Prostate gland (tissue), 2 donors: ENCODE measurements at regions not wholly inside any gene's neighbourhood (a gene's known extent, or its start where the extent isn't known, plus 50 kb on each side); places are given as distances from the start of the nearest gene placed in this dataset.
A peak's percentile ranks its signal among the peaks of the same experiment; 100 is the strongest.
"Not testable (repeated sequence)": the region's sequence is repeated elsewhere in the genome, so short reads cannot be mapped to it uniquely, and the experiment has no call there.

Experiments used
- DNase-seq: peaks from one replicate; pipeline ENCODE4 v3.0.0-alpha.2; 2019; ENCODE audit warnings: low spot score
- H3K27ac ChIP-seq, 2 donors: fragments of 200-600 bp; sonication (generic); 2 replicates each; pipeline ENCODE4 v1.5.1; 2017 to 2019
- H3K27me3 ChIP-seq: fragments of 200-600 bp; sonication (generic); replicated peaks from 2 replicates; pipeline ENCODE4 v1.5.1; 2019; ENCODE audit not compliant: insufficient read depth
- H3K36me3 ChIP-seq, 2 donors: fragments of 200-600 bp; sonication (generic); 1 replicate in 1 of 2; 2 replicates in 1 of 2; pipeline versions ENCODE4 v1.5.1 to v1.8.1; 2017 to 2019
- H3K4me1 ChIP-seq: fragments of 200-600 bp; sonication (generic); replicated peaks from 2 replicates; pipeline ENCODE4 v1.5.1; 2019
- H3K4me3 ChIP-seq, 2 donors: fragments of 200-600 bp; sonication (generic); 2 replicates each; pipeline ENCODE4 v1.5.1; 2017 to 2019
- H3K9me3 ChIP-seq: fragments of 200-600 bp; sonication (generic); 2 replicates; pipeline ENCODE4 v1.5.1; 2017
- POLR2A ChIP-seq: fragments of 450-650 bp; IDR thresholded peaks from one replicate; pipeline ENCODE4 v1.6.1; 2016; ENCODE audit warnings: antibody characterized with exemption, mild to moderate bottlenecking
- POLR2AphosphoS5 ChIP-seq: sonication (generic); formaldehyde crosslinking; IDR thresholded peaks from one replicate; pipeline ENCODE4 v1.6.1; 2017; ENCODE audit warnings: antibody characterized with exemption
- WGBS: methylation state at CpG from one replicate; pipeline ENCODE4 v1.1.5; 2018; 5-methylcytosine and 5-hydroxymethylcytosine counted together
- intact Hi-C: fragments of 100-400 bp; cut with DNase I; formaldehyde crosslinking; loops from one replicate; pipeline ENCODE4 v1.14.2; 2022
- TF ChIP-seq, protein P1 (sequence below), 4 experiments: fragments of 200-600 bp in 2 of 4; fragments of 450-650 bp in 2 of 4; sonication (generic) in 2 of 4; IDR thresholded peaks; 1 replicate in 3 of 4; 2 replicates in 1 of 4; pipeline ENCODE4 v1.5.1; 2016 to 2019; ENCODE audit warnings: antibody characterized with exemption in 4 of 4, mild to moderate bottlenecking in 2 of 4, moderate library complexity in 2 of 4

DNA sequence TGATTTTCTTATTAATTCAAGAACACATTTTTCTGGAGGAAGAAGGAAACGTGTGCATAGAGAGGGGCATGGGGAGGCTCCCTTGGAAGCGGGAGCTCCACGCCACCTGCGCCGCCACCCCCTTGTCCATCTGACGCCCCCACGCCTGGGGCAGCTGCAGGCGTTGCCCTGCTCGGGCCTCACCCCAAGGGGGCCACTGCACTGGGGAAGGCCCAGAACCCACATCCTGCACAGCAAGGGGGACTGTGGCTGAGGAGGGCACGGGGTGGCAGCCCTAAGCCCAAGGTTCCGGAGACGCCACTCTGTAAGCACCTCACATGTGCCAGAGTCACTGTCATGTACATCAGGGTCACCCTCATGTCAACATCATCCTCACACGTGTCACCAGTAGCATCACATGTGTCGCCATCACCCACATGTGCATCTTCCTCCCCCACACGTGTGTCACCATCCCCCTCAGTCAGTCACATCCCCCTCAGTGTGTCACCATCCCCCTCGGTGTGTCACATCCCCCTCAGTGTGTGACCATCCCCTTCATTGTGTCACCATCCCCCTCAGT is 486.7 kb upstream of the SALL3 start:
- WGBS = 92% methylated on average over 15 of the region's 16 CpGs
- no peaks in the 10 kb centered on the region for H3K27me3 ChIP-seq
- DNase-seq = no peak
- no peaks in the 10 kb centered on the region for H3K36me3 ChIP-seq
- intact Hi-C loops = no loop called here
- no peak overlapping the region for H3K4me3 ChIP-seq
- no peak for TF ChIP-seq POLR2AphosphoS5
- no peak for TF ChIP-seq POLR2A
- TF ChIP-seq, protein P1, sequence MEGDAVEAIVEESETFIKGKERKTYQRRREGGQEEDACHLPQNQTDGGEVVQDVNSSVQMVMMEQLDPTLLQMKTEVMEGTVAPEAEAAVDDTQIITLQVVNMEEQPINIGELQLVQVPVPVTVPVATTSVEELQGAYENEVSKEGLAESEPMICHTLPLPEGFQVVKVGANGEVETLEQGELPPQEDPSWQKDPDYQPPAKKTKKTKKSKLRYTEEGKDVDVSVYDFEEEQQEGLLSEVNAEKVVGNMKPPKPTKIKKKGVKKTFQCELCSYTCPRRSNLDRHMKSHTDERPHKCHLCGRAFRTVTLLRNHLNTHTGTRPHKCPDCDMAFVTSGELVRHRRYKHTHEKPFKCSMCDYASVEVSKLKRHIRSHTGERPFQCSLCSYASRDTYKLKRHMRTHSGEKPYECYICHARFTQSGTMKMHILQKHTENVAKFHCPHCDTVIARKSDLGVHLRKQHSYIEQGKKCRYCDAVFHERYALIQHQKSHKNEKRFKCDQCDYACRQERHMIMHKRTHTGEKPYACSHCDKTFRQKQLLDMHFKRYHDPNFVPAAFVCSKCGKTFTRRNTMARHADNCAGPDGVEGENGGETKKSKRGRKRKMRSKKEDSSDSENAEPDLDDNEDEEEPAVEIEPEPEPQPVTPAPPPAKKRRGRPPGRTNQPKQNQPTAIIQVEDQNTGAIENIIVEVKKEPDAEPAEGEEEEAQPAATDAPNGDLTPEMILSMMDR (IDR thresholded peaks at IDR 0.05) = no peak
- no peaks in the 10 kb centered on the region for H3K4me1 ChIP-seq
- H3K27ac ChIP-seq = no peak overlapping the region
- H3K9me3 ChIP-seq = no peaks in the 10 kb centered on the region

DNA sequence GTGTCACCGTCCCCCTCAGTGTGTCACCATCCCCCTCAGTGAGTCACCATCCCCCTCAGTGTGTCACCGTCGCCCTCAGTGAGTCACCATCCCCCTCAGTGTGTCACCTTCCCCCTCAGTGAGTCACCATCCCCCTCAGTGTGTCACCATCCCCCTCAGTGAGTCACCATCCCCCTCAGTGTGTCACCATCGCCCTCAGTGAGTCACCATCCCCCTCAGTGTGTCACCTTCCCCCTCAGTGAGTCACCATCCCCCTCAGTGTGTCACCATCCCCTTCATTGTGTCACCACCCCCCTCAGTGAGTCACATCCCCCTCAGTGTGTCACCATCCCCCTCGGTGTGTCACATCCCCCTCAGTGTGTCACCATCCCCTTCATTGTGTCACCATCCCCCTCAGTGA is 486.1 kb upstream of the SALL3 start:
- H3K27ac ChIP-seq, DNase-seq, H3K27me3 ChIP-seq, H3K36me3 ChIP-seq, intact Hi-C loops, H3K4me3 ChIP-seq, H3K4me1 ChIP-seq, H3K9me3 ChIP-seq: not testable (repeated sequence)
- 39% methylated on average over 4 of the region's 5 CpGs for WGBS

DNA sequence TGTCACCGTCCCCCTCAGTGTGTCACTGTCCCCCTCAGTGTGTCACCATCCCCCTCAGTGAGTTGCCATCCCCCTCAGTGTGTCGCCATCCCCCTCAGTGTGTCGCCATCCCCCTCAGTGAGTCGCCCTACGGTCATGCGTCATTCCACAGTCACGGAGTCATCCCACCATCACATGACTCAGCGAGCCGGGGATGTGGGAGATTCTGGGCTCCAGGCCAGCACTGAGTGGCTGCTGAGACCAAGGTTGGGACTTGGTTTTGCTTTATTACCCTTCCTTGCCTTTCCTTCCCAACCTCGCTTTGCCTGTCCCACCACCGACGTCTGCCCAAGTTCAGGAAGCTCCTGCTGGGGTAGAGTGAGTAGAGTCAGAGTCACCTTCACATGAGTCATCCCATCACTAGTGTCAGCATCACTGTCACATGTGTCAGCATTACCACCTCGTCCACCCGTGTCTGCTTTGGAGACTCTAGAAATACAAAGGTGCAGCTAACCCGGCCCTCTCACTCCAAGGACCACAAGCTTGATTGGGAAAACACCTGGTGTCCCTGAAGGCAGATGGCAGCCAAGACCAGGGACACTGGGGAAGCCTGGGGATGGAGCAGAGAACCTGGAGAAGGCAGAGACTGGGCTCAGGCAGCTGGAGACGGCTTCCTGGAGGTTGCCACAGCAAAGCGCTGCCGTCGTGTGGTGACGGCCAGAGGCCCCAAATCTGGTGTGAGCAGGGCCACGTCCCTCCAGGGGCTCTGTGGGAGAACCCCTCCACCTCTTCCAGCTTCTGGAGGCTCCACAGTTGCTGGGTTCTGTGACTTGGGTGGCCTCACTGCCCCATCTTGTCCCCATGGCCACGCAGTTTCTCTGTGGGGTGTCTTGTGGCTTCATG is 485.2 kb upstream of the SALL3 start:
- H3K9me3 ChIP-seq = no peaks in the 10 kb centered on the region
- 78% methylated on average over 21 of the region's 22 CpGs for WGBS
- intact Hi-C loops = no loop called here
- no peak for DNase-seq
- H3K36me3 ChIP-seq = no peaks in the 10 kb centered on the region
- no peak overlapping the region for H3K27ac ChIP-seq
- H3K27me3 ChIP-seq = no peaks in the 10 kb centered on the region
- no peaks in the 10 kb centered on the region for H3K4me1 ChIP-seq
- TF ChIP-seq POLR2AphosphoS5 (no peak), POLR2A (no peak)
- TF ChIP-seq, protein P1 (IDR thresholded peaks at IDR 0.05) = no peak
- no peak overlapping the region for H3K4me3 ChIP-seq

DNA sequence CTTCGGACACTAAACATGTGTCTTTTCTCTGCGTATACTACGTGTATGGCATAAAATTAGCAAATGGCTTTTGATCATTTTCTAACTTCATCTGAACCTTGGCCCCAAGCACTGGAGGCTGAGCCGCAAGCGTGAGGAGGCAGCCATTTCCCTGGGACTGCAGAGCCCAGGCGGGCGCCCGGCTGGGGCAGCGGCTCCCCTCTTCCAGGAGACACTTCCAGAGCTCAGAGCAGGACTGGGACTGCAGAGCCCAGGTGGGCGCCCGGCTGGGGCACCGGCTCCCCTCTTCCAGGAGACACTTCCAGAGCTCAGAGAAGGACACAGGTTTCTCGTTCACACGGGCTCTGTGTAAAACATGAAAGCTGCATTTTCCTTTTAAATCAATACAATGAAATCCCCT is 484.1 kb upstream of the SALL3 start:
- no peak overlapping the region for H3K4me3 ChIP-seq
- H3K9me3 ChIP-seq = no peaks in the 10 kb centered on the region
- H3K27ac ChIP-seq = no peak overlapping the region
- H3K36me3 ChIP-seq = no peaks in the 10 kb centered on the region
- DNase-seq = no peak
- no peaks in the 10 kb centered on the region for H3K4me1 ChIP-seq
- WGBS = 94% methylated on average over 14 of the region's 14 CpGs
- intact Hi-C loops = no loop called here
- no peaks in the 10 kb centered on the region for H3K27me3 ChIP-seq
- TF ChIP-seq, protein P1 (IDR thresholded peaks at IDR 0.05) = no peak

DNA sequence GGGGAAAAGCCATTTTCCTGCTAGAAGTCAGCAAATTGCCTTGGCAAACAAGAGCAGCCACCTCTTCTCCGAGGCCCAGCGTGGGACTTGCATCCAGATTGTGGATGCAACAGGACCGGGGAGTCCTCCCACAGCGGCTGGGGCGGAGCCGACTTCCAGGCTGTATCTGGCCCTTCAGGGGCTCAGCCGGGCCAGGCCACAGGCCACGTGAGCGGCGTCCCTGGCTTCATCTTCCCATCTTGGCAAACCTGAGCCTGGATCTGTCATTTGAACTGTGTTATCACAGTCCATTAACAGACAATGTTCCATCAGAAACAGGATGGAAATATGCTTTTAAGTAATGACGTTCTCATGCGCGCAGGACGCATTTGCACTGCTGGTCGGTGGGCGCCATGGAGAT is 483.5 kb upstream of the SALL3 start:
- no peaks in the 10 kb centered on the region for H3K27me3 ChIP-seq
- peak; percentile 31 for DNase-seq
- 30% methylated on average over 16 of the region's 16 CpGs for WGBS
- no peaks in the 10 kb centered on the region for H3K9me3 ChIP-seq
- H3K27ac ChIP-seq = no peak overlapping the region
- no peak for TF ChIP-seq POLR2AphosphoS5
- TF ChIP-seq, protein P1 (IDR thresholded peaks at IDR 0.05) = no peak
- no peak for TF ChIP-seq POLR2A
- no peaks in the 10 kb centered on the region for H3K4me1 ChIP-seq
- H3K36me3 ChIP-seq = no peaks in the 10 kb centered on the region
- no peak overlapping the region for H3K4me3 ChIP-seq
- intact Hi-C loops = no loop called here
